CD4-positive, alpha-beta T cell (primary cell): ENCODE measurements at regions not wholly inside any gene's neighbourhood (a gene's known extent, or its start where the extent isn't known, plus 50 kb on each side); places are given as distances from the start of the nearest gene placed in this dataset.

Experiments
- ATAC-seq: fragments of 200-7000 bp; cut with Tn5 transposase; one replicate; pipeline ENCODE4 v1.10.0; 2022; ENCODE audit warnings: mild to moderate bottlenecking; ENCODE audit not compliant: poor library complexity
- CTCF ChIA-PET: fragments of 350-600 bp; sonication (Branson Sonifier 250); formaldehyde crosslinking; loops from one replicate; lab custom pipeline; 2021; ENCODE audit warnings: antibody characterized with exemption, inconsistent platforms; lab: Charles Lee
- POLR2A ChIA-PET: fragments of 350-600 bp; sonication (Branson Sonifier 250); formaldehyde crosslinking; loops from one replicate; lab custom pipeline; 2021; ENCODE audit warnings: antibody characterized with exemption, inconsistent platforms; lab: Charles Lee
- DNase-seq, 14 experiments: peaks; one replicate each; pipeline ENCODE4 v3.0.0-alpha.2; 2013 to 2020; ENCODE audit warnings: mixed read lengths in 2 of 14
- H3K27ac ChIP-seq, 2 donors: one replicate each; pipeline versions ENCODE4 v1.5.1 to v1.7.0; 2013; ENCODE audit warnings: low read length in 2 of 2, low read depth in 1 of 2, mild to moderate bottlenecking in 1 of 2
- H3K27me3 ChIP-seq, 2 experiments: 1 replicate in 1 of 2; 2 replicates in 1 of 2; pipeline versions ENCODE4 v1.6.1 to v1.7.0; 2013; ENCODE audit warnings: low read length in 2 of 2, control low read depth in 1 of 2, mild to moderate bottlenecking in 1 of 2, moderate library complexity in 1 of 2; ENCODE audit not compliant: insufficient read depth in 2 of 2, control insufficient read depth in 1 of 2
- H3K36me3 ChIP-seq: one replicate; pipeline ENCODE4 v1.6.1; 2013; ENCODE audit warnings: low read length, control low read depth; ENCODE audit not compliant: insufficient read depth
- H3K4me1 ChIP-seq: one replicate; pipeline ENCODE4 v1.6.1; 2013; ENCODE audit warnings: low read length, control low read depth; ENCODE audit not compliant: insufficient read depth
- H3K4me3 ChIP-seq: one replicate; pipeline ENCODE4 v1.5.1; 2013; ENCODE audit warnings: mild to moderate bottlenecking, low read length, moderate library complexity
- H3K9me3 ChIP-seq, 2 experiments: 1 replicate in 1 of 2; 2 replicates in 1 of 2; pipeline versions ENCODE4 v1.6.1 to v1.7.0; 2013; ENCODE audit warnings: low read length in 2 of 2, mild to moderate bottlenecking in 2 of 2, control low read depth in 1 of 2, moderate library complexity in 1 of 2; ENCODE audit not compliant: control insufficient read depth in 1 of 2, insufficient read depth in 1 of 2
- H3K27ac Mint-ChIP-seq: one replicate; pipeline ENCODE4 v1.8.0; 2020; ENCODE audit warnings: mixed read lengths
- H3K27me3 Mint-ChIP-seq: one replicate; pipeline ENCODE4 v1.8.0; 2021; ENCODE audit warnings: mixed read lengths
- H3K36me3 Mint-ChIP-seq: one replicate; pipeline ENCODE4 v1.8.0; 2021; ENCODE audit warnings: low read depth, mixed read lengths
- H3K4me1 Mint-ChIP-seq: one replicate; pipeline ENCODE4 v1.8.0; 2021; ENCODE audit warnings: low read depth, mixed read lengths
- H3K4me3 Mint-ChIP-seq: one replicate; pipeline ENCODE4 v1.8.0; 2020; ENCODE audit warnings: mild to moderate bottlenecking, mixed read lengths
- H3K9me3 Mint-ChIP-seq: one replicate; pipeline ENCODE4 v1.8.0; 2020; ENCODE audit warnings: mixed read lengths
- intact Hi-C, 2 experiments: fragments of 100-400 bp; cut with DNase I in 1 of 2; cut with micrococcal nuclease in 1 of 2; formaldehyde crosslinking; loops; one replicate each; pipeline versions ENCODE4 v1.15.1 to v1.9.0; 2023 to 2025; cut with DNase I, micrococcal nuclease
- TF ChIP-seq, protein P1 (sequence below): fragments of 200-600 bp; IDR thresholded peaks from one replicate; pipeline ENCODE4 v1.8.0; 2022; ENCODE audit warnings: antibody characterized with exemption, mild to moderate bottlenecking

DNA sequence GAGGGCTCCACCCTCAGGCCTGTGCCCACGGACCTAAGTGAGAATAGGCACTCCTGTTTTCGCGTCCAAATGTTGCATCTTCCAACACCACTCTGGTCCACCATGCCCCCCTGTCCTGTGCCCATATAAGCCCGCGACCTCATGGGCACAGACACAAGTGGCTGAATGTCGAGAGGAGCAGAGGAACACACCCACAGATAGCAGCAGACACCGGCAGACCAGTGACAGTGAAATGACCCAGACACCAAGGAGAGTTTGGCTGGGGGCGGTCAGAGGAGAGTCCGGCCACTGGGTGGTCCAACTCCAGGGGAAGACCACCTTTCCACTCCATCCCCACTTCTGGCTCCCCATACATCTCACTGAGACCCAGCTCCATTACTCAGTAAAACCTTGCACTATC, 161.4 kb upstream of the DAB2 start:
- Histone ChIP-seq H3K36me3 (no peaks in the 10 kb centered on the region), H3K4me1 (no peaks in the 10 kb centered on the region), H3K27ac (no peak overlapping the region), H3K4me3 (no peak overlapping the region), H3K9me3 (no peaks in the 10 kb centered on the region), H3K27me3 (peaks cover 0 to 4% of the 10 kb centered on the region in 2 experiments)
- no peak for ATAC-seq
- H3K36me3 Mint-ChIP-seq: no peaks in the 10 kb centered on the region
- CTCF ChIA-PET: no interaction called here
- intact Hi-C loops: no loop called here
- no peak overlapping the region for H3K4me3 Mint-ChIP-seq
- no peaks in the 10 kb centered on the region for H3K9me3 Mint-ChIP-seq
- H3K27me3 Mint-ChIP-seq: peaks cover 18% of the 10 kb centered on the region
- no peak for DNase-seq
- TF ChIP-seq, protein P1, sequence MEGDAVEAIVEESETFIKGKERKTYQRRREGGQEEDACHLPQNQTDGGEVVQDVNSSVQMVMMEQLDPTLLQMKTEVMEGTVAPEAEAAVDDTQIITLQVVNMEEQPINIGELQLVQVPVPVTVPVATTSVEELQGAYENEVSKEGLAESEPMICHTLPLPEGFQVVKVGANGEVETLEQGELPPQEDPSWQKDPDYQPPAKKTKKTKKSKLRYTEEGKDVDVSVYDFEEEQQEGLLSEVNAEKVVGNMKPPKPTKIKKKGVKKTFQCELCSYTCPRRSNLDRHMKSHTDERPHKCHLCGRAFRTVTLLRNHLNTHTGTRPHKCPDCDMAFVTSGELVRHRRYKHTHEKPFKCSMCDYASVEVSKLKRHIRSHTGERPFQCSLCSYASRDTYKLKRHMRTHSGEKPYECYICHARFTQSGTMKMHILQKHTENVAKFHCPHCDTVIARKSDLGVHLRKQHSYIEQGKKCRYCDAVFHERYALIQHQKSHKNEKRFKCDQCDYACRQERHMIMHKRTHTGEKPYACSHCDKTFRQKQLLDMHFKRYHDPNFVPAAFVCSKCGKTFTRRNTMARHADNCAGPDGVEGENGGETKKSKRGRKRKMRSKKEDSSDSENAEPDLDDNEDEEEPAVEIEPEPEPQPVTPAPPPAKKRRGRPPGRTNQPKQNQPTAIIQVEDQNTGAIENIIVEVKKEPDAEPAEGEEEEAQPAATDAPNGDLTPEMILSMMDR: no peak
- POLR2A ChIA-PET: no interaction called here
- peaks cover 4% of the 10 kb centered on the region for H3K4me1 Mint-ChIP-seq
- no peak overlapping the region for H3K27ac Mint-ChIP-seq

DNA sequence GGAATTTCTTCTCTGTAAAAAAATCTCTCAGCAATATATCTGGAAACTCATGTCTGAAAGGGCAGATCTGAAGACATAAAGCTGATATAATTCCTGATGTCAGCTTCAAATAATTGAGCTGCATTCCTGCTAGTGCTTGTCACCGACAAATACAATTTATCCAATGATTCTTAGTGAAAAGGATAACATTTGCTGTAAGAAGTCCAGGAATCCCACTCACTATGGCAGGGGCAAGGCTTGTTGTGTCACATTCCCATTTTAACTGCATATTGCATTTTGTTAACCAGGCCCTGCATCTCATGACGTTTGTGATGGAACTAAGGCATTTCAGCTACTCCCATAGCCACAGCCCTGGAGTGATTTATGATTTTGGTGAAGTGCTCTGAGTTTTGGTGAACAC, 160.1 kb upstream of the DAB2 start:
- CTCF ChIA-PET: no interaction called here

DNA sequence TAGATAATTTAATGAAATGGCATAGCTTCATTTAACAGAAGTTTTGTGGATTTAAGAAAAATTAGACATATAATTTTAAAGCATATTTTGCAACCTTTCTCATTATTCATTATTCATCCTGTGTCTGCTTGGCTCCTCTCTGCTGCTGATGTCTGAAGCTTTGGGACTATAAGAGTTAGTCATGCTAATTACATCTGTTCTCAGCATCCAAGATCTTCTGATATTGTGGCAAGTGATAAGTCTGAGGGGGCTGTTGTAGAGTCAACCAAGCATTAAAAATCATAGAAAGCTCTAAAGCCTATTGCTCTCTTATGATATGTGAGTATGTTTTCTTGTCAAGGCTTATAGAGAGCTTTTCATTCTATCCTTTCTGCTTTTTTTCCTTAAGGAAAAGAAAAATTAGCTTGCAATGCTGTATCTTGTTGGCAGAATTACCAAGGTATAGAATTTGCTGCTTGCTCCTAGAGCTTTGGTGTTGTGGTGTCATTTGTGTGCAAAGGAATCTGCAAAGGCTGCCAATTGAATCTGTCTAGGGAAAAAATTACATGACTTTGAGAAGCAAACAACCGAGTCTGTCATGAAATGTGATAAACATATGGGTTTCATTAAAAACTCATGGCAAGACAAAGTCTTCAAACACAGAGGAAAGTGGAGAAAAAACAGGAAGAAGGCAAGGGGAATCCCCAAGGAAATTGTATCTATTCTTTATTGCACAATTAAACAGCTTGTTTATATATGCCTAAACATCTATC, 156.1 kb upstream of the DAB2 start:
- Histone ChIP-seq H3K4me3 (no peak overlapping the region), H3K9me3 (no peaks in the 10 kb centered on the region), H3K4me1 (no peaks in the 10 kb centered on the region), H3K36me3 (no peaks in the 10 kb centered on the region), H3K27me3 (no peaks in the 10 kb centered on the region), H3K27ac (no peak overlapping the region)
- H3K27ac Mint-ChIP-seq: no peak overlapping the region
- intact Hi-C loops: loop anchor here in 1 of 2 experiments (2.0 to 5.0 kb wide), 4 partner anchors 366 to 1298 kb away; no protein-coding TSS in a partner anchor
- DNase-seq (peak in 2 of 14 experiments; percentile 7 to 15), ATAC-seq (no peak)
- H3K27me3 Mint-ChIP-seq: peaks cover 5% of the 10 kb centered on the region
- TF ChIP-seq, protein P1: no peak
- no peaks in the 10 kb centered on the region for H3K36me3 Mint-ChIP-seq
- H3K4me1 Mint-ChIP-seq: peaks cover 10% of the 10 kb centered on the region
- H3K9me3 Mint-ChIP-seq: no peaks in the 10 kb centered on the region
- H3K4me3 Mint-ChIP-seq: no peak overlapping the region
- ChIA-PET CTCF (no interaction called here), POLR2A (no interaction called here)

More for the DNA sequence above, 160.1 kb upstream of the DAB2 start:
- DNase-seq (no peak), ATAC-seq (no peak)
- H3K4me3 Mint-ChIP-seq: no peak overlapping the region
- H3K9me3 Mint-ChIP-seq: no peaks in the 10 kb centered on the region
- H3K4me1 Mint-ChIP-seq: peaks cover 10% of the 10 kb centered on the region
- intact Hi-C loops: loop anchor here in 1 of 2 experiments (5.0 kb wide), 2 partner anchors 362 to 1152 kb away; no protein-coding TSS in a partner anchor
- no peaks in the 10 kb centered on the region for H3K36me3 Mint-ChIP-seq
- POLR2A ChIA-PET: interaction anchor here (0.7 kb wide), 1 partner anchor 579 kb away, joined by 3 read pairs; no protein-coding TSS in a partner anchor
- H3K4me3 ChIP-seq: no peak overlapping the region
- peaks cover 0 to 4% of the 10 kb centered on the region in 2 experiments for H3K27me3 ChIP-seq
- TF ChIP-seq, protein P1: no peak
- H3K27ac ChIP-seq: no peak overlapping the region
- H3K36me3 ChIP-seq: no peaks in the 10 kb centered on the region
- H3K9me3 ChIP-seq: no peaks in the 10 kb centered on the region
- peaks cover 18% of the 10 kb centered on the region for H3K27me3 Mint-ChIP-seq
- no peaks in the 10 kb centered on the region for H3K4me1 ChIP-seq
- H3K27ac Mint-ChIP-seq: no peak overlapping the region
